ENCODE measurements at regions not wholly inside any gene's neighbourhood (a gene's known extent, or its start where the extent isn't known, plus 50 kb on each side); places are given as distances from the start of the nearest gene placed in this dataset.
A peak's percentile ranks its signal among the peaks of the same experiment; 100 is the strongest.

DNA sequence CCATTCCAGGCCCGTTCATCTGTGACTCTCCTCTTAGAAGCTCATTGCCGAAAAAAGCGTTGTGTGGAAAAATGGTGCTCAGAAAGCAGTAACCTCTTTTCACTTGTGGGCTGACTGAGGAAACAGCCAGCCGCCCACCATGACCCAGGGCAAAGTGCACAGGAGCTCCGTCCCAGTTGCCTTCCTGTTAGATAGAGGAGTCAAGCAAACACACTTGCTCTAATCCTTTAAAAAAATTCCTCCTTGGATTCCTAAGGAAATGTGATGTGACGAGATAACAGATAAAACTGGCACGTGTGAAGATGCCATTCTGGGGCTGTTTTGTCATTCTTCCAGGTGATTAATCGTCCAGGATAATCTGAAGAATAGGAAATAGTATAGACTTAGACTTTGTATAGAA is 396.8 kb upstream of the DDHD1 start:
- DNase-seq (ENCODE audit: low read depth in 2 of 2), result no peak

DNA sequence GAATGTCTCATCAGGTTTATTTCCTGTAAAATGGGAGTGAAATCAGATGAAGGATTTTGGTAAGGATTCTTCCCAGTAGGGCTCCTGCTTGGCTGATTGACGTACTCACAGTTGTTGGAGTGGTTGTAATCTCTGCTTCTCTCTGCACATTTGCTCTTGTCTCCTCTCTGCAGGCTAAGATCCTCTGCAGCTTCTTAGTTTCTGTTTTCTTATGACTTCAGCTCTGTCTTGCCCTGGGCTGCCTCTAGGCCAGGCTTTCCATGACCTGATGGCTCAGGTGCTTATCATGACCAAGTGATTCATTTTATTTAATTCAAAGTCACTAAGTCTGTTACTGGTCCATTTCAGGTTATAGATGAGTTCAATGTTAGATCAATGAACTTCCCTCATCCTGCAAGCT is 394.5 kb upstream of the DDHD1 start:
- DNase-seq (ENCODE audit: low read depth in 2 of 2), result no peak

DNA sequence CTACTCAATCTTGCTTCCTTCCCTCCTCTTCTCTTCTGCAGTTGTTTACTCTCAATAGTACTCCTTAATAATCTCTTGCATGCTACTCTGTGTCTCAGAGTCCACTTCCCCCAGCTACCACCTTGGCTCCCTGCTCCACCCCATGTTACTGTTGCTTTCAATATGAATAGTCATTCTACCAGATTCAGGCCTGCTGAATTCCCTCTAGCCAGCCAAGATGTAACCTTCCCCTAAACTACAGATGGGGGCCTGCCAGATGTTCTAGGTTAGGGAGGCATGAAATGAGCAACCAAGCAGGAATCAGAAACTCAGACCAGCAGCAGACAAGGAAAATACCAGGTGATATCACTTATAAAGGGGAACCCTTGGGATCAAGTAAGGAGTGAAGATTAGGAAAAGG is 392.1 kb upstream of the DDHD1 start:
- no peak for DNase-seq (ENCODE audit: low read depth in 2 of 2)

DNA sequence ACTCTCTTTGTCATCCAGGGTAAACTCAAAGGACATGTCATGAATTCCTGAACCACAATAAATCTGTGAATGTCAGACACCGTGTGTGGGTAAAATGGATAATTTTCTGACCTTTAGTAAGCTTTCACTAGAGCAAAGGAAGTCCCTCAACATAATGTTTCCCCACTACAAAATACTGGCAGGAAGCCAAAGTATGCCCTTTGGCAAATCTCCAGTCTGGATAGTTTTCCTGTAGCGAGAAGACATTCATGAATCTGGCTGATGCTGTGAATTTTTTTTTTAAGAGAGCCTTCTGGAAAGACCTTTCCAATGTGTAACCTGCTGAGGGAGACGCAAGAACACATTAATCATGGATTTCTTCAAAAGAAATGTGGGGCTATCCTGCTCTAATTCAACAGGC is 389.6 kb upstream of the DDHD1 start:
- peak; percentile 50 to 54 for DNase-seq (ENCODE audit: low read depth in 2 of 2)

DNA sequence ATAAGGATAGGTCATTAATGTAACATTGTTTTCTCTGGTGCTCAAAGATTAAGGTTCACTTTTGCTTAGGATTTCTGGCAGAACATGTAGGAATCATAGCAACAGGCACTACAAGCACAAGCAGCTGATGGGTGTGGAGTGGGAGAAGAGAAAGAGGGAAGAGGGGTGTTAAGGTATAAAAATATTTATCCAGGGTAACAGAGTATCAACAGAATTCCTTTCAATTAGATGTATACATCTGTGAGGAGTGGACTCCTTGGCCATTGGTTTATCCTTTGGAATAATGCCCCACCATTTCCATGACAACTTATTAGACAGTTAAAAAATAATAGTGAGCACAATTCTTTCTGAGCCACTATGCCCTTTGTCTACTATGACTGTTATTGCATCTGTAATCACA is 388.3 kb upstream of the DDHD1 start:
- DNase-seq (ENCODE audit: low read depth in 2 of 2), result no peak

DNA sequence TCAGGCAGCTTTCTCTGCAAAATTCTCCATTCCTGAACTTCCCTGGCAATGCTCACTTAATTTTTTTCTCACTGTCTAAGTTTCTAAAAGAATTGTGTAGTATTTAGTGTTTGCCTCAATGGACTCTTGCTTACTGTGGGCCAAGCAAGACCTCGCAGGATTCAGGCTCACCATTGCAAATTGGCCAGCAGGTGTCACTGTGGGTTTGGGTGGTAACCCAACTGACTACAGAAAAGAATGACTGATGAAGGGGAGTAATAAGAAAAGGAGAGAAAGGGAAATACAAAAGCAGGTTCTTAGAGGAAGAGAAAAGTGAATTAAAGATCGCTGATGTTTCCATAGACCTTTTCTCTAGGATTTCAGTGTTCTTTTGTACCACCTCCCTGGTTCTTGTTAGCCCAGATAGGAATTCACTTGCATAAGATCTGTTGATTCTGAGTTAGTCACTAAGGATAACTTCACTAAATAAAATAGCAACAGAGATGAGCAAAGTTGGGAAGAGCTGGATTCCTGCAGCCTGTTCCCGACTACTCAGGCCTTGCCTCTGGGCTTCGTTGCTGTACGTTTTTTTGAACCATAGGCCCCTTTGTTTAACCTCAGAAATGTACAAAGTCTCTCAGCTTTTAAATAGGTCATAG is 386.5 kb upstream of the DDHD1 start:
- DNase-seq (ENCODE audit: low read depth in 2 of 2), result peak; percentile 56 to 61

DNA sequence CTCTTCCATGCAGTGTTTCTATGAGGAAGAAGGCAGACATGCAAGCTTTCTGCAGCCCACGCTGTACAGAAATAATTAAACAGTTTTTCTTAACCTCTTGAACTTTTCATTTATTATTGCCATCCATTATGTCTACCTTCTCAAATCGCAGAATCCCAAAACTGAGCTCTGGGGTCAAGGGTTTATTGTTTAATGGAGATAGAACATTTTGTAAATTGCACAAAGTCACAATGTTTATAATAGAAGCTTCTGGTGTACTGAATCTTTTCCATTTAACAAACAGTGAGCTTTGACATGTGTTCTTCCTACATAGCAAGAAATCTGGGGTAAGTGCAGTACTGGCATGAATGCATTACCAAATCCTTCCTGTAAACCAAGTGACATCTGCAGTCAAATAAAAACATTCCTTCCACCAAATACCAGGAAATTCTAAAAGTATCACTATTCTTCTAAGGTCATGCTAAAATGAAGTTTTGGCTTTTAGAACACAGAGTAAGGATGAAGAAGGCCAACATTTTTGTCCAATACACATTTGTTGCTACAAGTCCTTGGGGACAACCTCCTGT is 385.3 kb upstream of the DDHD1 start:
- no peak for DNase-seq (ENCODE audit: low read depth in 2 of 2)

DNA sequence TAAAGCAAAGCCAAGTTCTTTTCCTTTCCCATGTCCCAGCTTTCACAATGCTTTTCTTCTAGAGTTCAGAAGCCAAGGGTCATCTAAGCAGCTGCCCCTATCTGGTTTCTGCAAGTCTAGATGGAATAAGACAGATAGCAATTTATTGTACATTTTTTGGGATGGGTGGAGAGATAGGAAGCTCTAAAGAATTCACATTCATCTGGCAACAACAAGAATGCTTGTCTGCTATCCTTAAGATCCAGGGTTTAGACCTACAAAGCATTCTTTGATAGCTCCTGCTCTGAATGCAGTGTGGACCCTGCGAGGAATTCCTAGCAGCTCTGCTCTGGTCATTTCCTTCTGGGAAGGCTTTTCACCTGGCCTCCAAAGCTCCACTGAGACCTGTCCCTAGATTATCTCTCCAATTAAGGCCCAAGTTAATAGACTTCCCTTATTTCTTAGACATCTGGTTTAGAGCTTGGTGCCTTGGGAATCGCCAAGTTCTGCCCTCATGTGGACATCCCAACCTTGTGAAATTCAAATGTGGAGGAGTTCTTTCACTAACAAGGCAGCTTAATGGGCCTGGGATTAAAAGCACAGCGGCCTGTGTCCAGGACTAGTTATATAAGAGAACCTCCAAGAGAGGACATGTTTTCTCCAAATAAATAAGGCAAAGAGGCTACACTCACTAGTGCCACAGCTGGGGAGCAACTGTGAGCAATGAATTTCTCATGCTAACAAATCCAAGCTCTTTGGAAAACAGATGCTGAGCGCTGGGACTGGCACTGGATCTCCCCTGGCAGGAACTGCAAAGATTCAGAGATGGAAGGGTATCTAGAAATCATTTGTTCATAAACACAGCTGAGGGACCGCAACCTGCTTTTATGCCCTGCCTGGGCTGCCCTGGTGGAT is 384.5 kb upstream of the DDHD1 start:
- no peak for DNase-seq (ENCODE audit: low read depth in 2 of 2)

DNA sequence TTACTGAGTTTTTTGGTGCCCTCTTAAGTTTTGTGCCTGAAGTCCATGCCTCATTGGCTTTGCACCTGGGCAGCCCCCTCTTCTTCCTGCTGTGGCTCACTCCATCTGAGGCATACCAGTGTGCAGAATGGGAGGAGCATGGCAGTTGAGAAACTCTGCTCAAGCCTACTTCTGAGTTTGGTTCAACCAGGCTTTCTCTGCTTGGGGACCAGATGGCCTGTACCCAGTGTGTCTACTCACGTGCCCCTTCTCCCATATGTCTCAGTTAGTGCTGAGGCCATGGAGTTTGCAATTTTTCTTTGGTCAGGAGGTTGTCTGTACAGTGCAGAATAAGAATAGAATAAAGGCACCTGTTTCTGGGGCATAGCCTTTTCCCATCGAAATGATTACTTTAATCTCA is 383.3 kb upstream of the DDHD1 start:
- no peak for DNase-seq (ENCODE audit: low read depth in 2 of 2)

DNA sequence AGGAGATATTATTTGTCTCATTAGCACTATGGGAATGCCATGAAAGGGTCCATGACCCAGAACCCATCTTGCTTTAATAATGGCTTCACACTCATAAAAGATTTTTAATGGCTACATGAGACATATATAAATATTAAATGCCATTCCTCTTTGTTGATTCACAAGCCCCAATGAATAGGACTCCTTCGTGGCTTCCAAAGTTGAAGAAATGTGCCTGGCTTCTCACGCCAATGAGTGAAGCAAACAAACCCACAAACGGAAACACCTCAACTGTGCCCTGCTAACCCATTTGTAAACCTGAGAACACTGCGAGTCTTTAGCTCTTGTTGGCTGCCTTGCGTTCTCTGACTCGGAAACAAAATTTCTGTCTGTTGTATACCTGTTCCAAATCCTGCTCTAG is 381.7 kb upstream of the DDHD1 start:
- peak in 1 of 2 experiments; percentile 49 for DNase-seq (ENCODE audit: low read depth in 2 of 2)

DNA sequence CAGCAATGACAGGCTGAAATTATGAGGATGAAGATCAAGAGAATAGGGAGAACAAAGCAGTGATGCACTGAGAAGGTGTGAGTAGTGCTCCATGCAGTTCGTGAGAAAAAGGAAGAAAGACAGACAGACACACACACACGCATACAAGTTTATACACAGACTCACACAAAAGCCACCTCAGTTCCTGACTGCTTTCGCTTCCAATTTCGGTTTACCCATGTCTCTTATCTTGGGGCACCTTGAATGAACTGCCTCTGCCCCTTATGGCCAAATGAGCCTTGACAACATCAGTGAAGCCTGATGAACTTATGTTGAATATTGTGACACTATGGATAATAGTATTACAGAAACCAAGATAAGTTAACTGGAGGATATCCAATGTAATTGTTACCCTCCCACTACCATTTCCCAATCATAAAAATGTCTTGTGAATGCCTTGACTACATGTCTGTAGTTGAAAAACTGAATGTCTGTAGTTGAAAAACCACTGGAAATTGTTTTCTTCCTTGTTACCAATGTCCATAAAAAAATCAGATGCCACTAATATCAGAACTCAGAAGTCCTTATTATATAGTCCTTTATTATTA is 380.4 kb upstream of the DDHD1 start:
- no peak for DNase-seq (ENCODE audit: low read depth in 2 of 2)

DNA sequence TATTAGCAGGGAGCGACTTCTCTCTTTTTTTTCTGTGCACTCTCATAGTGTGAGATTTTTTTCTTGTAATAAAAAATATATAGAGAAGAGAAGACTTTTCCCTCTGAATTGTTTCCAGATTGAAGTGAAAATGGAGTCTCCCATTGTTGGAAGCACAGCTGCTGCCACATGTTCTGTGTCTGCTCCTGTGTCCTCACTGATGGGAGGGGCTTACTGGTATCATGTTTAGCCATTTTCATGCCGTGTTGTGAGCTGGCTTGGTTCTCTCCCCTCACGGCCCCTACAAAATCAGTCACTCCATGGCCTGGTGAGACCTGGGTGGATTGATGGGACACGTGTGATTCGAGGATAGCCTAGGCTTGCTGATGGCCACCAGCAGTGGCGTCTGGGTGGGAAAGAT is 379.7 kb upstream of the DDHD1 start:
- no peak for DNase-seq (ENCODE audit: low read depth in 2 of 2)

DNA sequence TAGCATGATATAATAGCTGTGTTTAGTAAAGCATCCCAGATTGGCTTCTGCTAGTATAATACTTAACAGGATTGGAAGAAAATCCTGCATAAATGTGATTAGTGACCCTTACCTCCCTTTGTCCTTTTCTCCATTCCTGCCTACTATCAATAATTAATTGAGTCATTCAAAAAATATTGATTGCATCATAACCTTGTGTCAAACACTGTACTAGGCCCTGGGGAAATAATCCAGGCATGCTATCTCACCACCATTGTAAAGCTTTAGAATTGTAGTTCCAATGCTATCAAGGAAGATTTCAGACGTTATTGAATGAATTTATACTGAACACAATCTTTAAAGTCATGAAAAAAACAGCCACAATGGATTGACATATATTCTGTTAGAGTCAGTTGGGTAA is 378.6 kb upstream of the DDHD1 start:
- DNase-seq (ENCODE audit: low read depth in 2 of 2), result no peak

DNA sequence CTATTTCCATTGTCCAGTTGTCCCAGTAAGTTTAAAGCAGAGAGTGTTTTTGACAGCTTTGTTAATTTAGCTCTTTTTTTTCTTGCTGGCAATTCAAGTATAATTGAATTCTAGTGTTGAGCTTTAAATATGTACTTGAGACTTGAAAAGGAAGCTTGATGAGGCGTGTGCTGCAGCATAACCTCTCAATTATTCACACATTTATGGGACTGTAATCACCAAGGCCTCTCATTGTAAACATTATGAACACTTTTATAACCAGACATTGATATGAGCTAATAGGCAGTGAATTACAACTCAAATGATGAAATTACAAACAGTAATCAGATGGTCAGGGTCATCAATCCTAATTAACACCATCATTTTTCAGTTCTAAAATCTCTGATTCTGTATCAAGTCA is 378.0 kb upstream of the DDHD1 start:
- no peak for DNase-seq (ENCODE audit: low read depth in 2 of 2)

DNA sequence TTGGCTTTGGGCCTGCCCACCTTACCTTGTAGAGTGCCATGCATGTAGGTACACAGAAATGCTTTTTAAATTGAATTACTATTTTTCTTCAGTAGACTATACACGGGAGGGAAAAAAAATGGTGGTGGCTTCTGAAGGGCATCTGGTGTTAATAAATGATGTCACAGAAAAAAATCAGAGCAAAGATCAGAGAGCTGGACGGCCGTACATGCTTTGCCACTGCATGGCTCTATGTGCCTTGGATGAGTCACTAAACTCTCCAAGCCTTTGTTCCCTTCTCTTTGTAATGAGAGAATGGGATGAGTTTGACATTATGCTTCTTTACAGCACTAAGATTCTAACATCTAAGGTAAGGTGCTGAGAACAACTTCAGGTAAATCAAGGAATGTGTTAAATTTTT is 376.4 kb upstream of the DDHD1 start:
- DNase-seq (ENCODE audit: low read depth in 2 of 2), result no peak

DNA sequence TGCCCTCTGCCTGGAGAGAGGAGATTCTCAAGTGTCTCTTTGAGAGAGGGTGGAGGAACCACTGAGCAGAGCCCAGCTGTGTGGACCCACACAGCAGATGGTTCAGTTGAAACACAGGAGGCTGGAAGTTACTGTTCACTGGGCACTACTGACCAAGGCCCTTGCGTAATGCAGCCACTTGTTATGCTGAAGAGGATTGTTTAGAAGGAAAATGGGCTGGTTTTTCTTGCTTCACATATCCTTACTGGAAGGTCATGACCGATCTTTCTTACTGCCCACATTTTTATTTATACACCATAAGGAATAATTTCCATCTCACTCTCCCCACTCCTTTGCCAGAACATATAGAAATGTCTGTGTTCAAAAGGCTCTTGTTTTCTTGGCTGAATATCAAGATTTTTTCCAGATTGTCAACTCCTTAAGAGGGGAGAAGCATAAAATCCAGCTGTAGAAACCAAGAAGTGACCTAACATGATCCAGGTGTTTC is 375.1 kb upstream of the DDHD1 start:
- no peak for DNase-seq (ENCODE audit: low read depth in 2 of 2)

DNA sequence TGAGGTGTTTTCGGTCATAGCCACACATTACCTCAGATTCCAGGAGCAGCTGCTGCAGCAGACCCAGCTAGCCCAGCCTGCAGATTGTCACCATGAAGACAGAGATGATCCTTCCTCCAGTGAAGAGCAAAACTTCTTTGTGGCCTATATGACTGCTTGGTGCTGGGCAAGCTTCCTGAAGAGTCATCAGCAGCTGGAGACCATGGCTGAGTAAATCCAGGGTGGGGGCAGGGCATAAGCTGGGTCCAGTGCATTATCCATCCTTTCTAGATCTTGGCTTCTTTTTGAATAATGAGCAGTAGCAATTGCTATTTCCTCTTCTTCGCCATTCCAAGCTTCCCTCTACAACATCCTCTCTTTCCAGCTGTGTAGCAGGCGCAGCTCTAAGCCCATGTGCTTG is 373.1 kb upstream of the DDHD1 start:
- no peak for DNase-seq (ENCODE audit: low read depth in 2 of 2)

DNA sequence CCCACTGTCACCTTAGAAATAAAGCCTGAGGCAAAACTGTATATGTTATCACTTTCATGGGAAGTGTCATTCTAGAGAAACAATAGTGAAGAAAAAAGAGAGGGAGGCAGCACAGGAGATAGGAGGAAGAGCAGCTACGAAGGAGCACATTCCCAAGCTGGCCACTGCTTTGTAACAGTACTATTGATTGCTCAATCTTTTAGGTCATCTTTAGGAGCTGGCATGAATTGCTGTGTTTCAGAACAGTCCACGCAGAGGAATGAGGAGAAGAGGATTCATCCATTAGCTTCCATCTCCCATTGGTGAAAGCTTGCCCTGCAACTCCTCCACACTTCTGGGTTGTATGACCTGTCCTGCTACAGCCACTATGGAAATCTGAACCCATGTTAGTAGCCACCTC is 372.5 kb upstream of the DDHD1 start:
- DNase-seq (ENCODE audit: low read depth in 2 of 2), result no peak

DNA sequence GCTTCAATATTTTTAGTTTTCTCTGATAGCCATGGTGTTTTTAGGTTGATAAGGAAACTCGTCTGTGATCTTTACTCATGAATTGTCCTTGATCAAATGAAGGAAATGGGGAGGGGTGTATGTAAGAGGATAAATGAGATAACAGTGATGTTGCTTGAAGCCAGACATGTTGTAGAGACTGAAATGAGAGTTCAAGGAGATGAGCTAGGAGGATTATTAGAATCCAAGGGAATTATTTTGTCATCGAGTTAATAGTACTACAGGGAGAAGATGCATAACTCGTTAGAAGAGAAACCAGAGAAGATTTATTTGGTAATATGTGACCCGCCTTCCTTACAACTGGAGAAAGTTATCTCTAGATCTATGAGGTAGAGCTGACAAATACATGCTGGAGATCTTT is 371.3 kb upstream of the DDHD1 start:
- no peak for DNase-seq (ENCODE audit: low read depth in 2 of 2)

DNA sequence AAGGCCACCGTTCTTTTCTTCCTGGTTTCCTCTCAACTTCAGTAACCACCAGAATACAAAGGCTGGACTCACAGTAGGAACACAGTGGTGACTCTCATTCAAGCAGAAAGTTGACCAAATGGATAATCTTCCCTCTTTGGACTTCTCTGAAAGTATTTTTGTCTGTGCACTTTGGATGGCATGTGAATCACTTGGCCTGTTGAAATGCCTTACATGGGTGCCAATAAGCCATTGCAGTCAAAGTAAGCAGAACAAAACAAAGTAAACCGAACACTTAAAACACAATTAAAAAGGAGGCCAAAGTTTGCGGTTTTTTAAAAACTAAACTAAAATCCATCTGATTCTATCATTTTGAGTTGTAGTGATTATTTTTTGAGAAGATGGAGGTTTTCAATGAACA is 370.1 kb upstream of the DDHD1 start:
- DNase-seq (ENCODE audit: low read depth in 2 of 2), result no peak

DNA sequence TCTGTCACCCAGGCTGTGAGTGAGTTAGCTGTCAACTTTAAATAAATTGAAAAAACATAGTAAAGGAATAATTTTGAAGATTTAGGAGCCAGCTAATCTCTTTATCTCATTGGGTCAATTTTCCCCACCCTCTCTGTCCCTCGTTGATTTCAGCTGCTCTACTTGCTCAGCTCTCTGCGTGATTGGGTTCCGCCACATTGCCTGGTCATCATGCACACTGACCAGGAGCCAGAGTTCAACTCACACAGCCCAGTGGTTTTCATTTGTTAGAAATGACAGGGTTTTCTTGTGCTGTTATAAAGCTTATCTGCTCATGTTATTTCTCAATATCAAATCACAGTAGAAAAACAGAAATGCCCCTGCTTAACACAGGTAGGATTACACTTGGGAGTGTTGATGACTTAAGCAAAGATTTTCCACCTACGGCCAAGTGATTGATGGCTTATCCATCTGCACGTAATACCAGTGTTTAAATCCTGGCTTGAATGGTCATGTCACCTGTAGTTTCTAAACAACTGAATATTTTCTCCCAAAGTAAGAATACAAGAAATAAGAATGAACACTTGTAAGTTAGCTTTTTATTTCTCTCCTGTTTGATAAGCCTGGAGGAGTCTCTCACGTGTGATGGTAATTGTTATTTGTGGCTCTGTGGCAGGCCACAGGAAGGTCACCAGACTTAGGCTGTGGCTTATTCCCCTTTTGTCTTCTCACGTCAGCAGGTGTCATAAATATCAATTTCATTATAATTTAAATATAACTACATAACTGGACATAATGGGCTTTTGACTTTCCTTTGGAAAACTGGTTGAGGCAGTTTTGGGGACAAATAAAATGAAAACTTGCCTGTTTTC is 367.2 kb upstream of the DDHD1 start:
- DNase-seq (ENCODE audit: low read depth in 2 of 2), result no peak

DNA sequence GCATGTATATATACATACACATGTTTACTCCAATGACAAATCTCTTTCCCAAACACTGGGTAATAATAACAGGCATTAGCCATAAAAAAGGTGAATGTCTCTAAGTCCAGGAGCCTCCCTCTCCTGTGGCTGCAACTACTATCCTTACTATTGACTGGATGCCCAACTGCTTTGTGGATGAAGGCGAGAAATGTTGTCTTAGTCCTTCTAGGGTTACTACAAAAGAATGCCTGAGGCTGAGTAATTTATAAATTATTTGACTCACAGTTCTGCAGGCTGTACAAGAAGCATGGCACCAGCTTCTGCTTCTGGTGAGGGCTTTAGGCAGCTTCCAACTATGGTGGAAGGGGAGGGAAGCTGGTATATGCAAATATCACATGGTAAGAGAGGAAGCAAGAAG is 366.0 kb upstream of the DDHD1 start:
- no peak for DNase-seq (ENCODE audit: low read depth in 2 of 2)
